GM21423 (cell line): ENCODE measurements at regions not wholly inside any gene's neighbourhood (a gene's known extent, or its start where the extent isn't known, plus 50 kb on each side); places are given as distances from the start of the nearest gene placed in this dataset.

Source experiments
- ATAC-seq: cut with Tn5 transposase; IDR thresholded peaks from one replicate; pipeline ENCODE4 v1.9.1; 2021; ENCODE audit warnings: mild to moderate bottlenecking, moderate library complexity; ENCODE audit not compliant: unreplicated experiment

DNA sequence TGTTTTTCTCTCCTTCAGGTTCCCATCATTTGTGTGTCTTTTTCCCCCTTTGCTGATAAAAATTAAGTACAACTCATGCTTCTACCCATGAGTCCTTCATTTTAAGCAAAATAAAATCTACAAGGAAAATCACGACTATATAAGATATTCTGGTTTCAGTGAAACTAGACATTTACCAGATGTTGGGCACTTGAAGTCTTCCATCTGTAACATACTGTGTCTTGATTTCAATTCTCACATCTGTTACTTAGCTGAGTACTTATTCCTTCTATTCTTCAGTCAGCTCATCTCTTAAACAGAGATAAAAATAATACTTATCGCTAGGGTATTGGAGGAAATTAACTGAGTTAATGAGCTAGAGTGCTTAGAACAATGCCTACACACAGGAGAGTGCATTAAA lies 893.0 kb upstream of the SOX9 start:
- no peak for ATAC-seq

DNA sequence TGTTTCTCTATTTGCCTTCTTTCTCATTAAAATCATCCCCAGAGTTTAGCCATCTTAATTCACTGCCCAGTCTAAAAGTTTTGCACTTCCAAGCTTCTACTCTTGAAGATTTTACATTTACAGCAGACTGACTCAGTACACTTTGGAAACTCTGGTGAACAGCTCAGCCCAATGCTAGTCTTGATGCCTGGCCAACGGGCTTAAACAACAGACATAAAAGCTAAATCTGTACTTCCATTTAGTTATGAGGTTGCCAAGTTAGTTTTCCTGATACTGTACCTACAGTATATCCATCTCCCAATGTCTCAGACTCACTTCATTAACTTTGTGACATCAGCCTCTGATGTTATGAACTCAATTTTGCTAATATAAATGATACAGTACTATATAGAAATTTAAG lies 891.8 kb upstream of the SOX9 start:
- no peak for ATAC-seq

DNA sequence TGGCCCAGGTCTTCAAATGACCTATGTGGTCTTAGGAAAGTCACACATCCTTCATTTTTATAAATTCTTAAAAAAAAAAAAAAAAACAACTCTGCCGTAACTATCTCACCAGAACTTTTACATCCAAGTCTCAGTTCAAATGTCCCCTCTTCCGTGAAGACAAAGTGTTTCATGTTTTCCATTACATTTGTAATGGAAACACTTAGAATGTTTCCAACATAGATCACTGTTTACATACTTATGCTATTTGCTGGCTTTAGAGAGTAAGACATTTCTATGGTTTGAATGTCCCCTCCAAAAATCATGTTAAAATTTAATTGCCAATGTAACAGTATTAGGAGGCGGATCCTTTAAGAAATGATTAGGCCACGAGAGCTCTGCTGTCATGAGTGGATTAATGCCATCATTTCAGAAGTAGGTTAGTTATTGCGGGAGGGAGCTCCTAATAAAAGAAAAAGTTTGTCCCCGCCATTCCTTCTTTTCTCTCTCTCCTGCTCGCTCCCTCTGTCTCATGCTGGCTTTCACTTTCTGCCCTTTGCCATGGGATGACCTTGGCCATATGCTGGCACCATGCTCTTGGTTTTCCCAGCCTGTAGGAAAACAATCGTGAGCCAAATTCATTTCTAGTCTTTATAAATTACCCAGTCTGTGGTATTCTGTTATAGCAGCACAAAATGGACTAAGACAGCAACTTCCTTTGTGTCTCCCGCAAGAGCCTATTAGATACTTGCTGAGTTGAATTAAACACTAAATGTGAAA lies 887.8 kb upstream of the SOX9 start:
- ATAC-seq, result no peak

DNA sequence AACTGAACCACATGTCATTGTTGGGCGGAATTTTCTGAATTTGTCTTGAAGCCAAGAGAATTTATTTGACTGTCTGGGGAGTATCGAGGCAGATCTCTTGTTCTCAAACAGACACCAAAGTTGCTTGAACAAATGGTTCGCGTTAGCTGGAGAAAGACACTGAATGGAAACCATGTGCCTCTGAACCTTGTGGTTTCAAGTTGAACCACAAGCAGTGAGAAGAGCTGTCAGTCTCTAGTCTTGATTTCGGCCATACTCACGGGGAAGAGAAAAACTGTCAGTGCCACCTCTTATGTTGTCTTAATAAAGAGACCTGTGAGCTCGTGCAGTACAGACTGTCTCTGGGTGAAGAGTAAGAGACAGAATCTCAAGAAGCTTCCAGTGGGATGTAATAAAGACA lies 886.5 kb upstream of the SOX9 start:
- no peak for ATAC-seq

DNA sequence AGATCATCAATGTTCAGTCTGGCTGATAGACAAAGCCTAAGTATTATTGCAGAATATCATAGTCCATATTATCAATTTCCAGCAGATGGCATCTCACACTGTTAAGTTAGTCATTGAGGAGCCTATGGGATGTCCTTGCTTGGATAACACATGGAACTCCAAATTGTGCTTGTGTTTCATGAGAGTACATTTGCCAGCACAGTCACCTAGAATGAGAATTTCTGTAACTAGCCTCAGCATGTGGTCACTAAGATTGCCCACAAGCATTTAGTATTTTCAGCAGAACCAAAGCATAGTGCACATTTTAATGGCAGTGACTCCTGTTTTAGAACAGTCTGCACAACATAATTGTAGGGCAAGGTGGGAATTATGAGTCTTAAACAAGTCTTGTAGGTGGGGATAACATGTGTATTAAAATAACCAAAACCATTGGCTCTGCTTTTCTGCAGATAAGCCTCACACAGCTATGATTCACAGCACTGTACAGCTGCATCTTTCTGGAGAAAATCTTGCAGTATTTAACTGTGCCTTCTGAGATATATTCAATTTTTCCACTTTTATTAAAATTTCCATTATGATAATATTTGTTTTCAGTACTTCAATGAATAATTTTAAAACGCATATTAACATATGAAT lies 882.8 kb upstream of the SOX9 start:
- ATAC-seq, result no peak

DNA sequence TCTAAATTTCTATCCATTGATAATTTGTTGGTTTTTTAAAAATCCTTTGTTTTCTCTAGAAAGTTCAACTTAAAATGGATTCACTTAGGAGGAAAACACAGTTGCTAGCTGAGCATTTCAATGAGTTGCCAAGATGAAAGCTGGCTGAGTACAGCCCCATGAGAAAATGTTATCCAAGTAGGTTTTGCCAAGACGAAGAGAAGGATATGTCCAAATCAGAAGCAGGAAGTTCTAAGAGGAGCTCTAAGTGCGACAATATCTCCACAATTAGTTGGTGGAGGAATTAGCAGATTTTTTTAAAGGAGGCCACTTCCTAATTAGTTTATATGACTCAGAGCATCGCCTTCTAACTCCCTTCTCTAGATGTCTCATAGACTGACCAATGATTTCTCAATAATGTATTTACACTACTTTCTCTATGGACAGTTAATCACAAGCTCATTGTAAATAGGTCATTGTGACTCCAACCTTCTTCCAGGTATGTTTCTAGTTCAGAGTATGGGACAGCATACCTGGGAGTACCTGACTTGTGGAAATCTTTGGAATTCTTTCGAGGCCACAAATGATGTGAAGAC lies 873.3 kb upstream of the SOX9 start:
- no peak for ATAC-seq

DNA sequence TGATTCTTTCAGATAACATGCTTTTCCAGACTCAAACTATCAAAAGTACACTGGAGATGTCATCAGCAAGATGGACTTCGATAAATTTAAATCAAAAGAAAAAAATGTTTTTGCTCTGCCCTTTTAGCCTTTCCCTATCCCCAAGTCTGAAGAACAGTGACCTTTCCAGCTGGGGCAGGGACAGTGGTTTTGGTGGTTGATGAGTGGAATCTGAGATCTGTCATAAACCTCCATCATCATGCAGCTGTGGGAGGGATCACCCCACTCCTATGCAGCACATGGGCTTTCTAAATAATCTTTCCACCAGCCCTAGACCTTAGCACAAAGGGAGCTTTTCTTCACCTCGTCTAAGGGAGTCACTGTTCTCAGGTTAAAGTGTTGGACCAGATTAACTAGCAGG lies 869.5 kb upstream of the SOX9 start:
- ATAC-seq, result no peak

DNA sequence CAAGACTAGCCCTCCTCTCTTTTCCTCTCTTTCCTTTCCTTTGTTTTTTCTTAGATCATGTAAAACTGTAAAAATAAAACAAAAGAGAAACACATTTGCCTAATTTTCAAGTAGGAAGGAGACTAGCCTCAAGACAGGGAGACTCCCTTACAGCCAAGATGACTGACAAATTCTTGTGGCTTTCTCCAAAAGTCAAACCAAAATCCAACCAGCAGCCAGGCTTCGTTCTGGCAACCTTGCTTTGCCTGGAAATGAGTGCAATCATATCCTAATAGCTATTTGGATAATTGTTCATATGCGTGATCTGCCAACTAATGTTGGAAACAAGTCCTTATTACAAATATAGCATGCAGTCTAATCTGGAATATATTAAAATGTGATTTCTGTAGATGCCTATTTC lies 868.9 kb upstream of the SOX9 start:
- no peak for ATAC-seq

DNA sequence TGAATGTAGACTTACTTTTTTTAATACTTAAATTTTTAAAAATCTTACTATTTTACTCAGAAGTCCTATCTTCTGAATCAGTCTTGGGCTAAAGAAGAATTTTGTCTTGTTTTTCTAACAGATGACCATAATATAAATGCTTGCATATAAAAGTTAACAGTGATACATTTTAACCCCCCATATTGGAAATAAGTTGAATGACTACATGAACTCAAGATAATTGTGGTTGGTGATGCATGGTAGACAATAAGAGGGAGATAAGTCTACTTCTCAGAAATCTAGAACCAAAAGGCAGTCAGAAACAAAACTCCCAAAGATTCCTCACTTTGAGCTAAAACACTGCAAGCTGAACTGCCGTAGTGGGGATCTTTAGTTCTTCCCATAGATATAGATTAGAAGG lies 868.4 kb upstream of the SOX9 start:
- no peak for ATAC-seq

DNA sequence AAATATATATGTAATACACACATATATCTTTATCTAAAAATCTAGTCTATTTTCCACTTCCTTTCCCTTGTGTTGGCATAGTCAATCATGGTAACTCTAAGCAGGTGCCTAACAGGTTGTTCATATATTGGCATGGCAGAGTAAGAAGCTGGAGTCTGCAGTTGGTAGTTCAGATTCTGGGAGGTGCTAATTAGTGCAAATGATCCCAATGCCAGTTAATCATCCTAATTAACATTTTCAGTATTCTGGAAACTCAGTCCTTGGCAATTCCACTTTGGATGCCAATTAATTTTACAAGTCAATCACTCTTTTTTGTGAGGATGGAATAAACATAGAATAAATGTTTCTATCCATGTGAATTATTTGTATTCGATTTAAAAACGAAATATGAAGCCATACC lies 863.7 kb upstream of the SOX9 start:
- ATAC-seq, result no peak

DNA sequence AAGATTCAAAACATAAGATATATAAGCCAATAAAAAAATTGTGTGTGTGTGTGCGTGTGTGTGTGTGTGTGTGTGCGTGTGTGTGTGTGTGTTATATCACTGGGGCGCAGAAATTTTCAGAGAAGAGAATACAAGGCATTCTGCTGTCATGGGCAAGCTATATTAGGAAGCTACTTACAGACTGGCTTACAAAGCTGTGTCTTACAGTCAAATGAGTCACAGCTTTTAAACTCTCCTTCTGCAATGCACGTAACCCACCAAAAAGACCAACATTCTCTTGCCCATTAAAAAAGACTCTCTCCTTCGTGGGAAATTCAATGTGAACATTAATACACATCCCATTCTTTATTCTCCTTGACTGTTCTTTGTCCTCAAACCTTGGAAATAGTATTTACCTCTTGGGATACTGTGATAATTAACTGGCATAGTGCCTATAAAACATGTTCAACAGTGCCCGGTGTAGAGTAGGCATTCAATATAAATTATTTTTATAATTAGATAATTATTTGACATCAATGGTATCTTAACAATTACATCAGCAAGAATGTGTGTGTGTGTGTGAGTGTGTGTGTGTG lies 860.4 kb upstream of the SOX9 start:
- no peak for ATAC-seq

DNA sequence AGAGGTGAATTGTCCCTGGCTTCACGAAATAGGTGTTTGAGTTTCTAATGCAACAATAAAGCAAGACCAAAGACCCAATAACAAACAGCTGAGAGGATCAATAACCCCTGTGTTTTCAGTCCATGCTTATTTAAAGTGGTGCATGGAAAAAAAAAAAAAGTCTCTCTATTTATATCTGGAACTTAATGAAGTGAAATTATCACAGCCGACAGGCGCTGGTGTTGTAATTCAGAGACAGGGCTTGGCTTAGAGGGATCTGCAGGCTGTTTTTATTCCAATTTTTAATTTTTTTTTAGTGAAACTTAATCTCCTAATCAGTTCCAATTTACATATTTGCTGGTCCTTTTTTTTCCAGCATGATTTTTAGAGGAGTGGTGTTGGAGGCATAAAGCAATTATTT lies 858.2 kb upstream of the SOX9 start:
- ATAC-seq, result no peak

DNA sequence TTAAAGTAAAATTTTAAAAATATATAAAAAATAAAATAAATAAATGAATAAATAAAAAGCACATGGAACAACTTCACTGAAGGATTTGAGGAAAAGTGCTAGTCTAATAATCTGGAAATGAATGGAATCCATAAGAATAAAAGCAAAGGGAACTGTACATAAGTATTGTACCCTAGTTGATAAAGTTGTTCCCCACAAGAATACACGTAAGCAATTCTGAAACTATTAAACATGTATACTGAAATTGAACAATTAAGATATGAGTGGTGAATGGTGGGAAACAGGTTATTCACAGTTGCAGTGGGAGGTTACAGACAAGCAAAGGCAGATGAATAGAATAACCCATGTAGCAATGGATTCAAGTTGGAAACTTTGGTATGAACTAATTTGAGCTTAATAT lies 853.2 kb upstream of the SOX9 start:
- ATAC-seq, result no peak

DNA sequence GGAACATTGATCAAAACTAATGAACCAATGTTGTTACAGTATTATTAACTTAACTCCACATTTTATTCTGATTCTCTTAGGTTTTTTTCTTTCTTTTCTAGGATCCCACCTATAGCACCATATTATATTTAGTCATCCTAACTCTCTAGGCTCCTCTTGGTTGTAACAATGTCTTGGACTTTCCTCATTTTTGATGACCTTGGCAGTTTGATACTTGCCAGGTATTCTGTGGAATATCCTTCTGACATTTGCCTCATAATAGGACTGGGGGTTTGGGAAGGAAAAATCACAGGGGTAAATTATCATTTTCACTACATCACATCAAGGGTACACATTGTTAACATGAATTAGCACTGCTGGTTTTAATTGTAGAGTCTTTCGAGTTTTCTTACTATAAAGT lies 851.6 kb upstream of the SOX9 start:
- ATAC-seq, result no peak

DNA sequence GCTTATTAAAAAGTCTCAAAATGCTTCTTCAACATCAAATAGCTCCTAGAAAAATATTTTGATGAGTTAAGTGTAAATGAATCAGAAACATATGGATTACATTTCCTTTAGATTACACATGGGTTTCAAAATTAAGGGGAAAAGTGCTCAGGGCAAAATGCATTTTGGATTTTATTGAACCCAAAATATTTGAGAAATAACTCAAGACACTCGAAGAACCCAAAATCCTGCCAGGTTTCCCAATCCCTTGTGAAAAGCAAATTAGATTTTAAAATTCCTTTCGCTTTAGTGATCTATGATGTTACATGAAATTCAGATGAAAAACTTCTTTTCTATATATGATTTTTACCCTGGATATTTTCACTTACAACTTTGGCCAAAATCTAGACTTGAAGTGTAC lies 847.4 kb upstream of the SOX9 start:
- no peak for ATAC-seq

DNA sequence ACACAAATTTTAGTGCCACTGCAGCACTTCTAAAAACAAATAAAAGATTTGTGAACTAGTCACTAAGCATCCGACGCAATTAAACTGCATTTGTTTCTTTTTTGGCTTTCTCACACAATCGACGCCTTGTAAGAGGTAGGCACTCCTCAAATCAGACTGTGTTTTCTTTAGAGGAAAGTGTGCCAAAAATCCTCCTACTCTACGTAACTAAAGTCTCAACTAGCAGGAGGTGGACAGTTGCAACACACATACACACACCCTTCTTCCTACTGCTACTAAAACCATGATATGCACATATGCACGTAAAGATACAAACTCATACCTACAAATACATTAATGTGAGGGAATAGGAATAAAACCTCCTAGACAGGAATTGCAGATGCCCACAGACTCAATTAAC lies 844.7 kb upstream of the SOX9 start:
- no peak for ATAC-seq

DNA sequence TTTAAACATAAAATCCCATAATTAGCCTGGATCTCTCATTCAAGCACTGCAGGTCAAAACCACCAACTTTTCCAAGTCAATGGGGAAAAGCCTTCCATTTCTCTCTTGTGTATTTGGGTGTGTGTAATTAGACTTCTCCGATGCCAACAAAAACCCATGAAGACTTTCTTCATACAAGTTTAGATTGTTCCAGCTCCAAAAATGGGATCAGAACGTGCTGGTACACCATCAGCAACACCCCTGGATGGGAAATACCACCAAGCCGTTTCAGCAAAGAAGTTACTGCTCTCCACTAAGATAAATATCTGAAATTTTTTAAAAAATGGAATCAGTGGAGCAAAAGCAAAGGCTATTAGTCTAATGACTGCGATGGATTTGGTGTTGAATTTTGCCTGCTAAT lies 837.3 kb upstream of the SOX9 start:
- no peak for ATAC-seq

DNA sequence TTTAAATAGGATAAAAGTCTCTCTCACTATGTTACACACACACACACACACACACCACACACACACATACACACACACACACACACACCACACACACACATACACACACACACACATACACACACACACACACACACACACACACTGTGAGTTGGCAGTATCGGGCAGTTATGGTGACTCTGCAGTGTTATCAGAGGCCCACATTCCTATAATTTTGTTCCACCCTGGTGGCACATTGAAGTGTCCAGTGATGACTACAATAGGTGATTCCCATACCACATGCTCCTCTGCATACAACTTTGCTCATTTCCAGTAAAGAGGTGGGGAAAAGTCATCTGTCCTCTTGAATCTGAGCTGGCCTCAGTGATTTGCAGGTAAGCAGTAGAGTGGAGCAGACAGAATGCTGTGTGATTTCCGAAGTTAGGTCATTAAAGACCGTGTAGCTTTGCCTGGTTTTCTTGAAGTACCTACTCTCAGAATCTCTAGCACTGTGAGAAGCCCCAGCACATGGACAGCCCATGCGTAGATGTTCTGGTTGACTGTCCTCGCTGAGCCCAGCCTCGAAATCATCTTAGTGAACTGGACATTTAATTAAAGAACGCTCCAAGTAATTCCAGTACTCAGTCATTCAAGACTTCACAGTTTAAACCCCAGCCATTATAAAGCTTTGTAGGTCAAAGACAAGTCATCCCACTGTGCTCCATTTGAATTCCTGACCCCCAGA lies 836.6 kb upstream of the SOX9 start:
- ATAC-seq, result no peak

DNA sequence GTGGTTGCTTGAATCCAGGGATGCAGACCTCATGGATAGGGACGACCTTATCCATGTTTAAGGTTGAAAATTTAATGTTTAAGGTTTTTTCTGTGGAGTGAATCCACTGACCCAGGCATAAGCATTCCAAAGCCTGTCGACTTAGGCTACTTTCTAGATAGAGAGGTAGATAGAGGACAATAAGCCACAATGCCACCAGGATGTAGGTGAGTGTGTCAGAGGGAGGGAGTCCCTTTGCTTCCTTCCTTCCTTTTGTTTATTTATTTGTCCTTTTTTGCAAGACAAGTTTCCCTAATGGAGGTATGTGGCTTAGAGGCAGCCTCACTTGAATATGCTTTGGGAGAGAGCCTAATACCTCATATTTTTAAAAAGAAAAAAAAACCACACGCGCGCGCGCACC lies 834.2 kb upstream of the SOX9 start:
- no peak for ATAC-seq

DNA sequence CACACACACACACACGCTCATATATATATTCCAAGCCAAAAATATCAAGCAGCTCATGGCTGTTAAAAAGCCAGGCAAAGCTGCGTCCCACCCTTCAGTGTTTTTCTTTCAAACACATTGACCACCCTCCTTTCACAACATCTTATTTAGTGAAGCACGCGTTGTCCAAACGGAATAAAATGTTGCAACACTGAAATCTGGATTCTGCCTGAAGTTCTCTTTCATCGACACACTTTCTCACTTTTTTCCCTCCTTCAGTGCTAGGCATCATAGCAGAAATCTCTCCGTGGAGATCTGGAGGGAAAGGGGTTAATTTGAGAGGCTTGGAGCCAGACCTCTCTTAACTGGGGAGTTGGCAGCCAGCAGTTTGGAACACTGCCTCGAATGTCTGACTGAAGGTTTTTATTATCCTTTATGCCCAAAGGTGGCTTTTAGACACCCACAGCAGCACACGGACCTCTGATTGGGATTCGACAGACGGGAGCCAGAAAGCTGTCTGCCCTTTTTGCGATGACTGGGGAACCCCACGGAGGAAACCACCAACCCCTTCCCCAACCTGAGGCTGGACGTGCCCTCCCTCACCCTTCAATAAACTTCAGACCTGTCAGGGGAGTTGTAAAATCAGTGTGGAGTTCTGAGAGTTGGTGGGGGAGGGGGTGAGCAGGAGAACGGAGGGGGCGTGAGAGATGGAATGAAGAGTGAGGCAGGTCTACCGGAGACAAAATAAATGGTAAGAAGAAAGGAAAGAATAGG lies 833.6 kb upstream of the SOX9 start:
- ATAC-seq, result no peak

DNA sequence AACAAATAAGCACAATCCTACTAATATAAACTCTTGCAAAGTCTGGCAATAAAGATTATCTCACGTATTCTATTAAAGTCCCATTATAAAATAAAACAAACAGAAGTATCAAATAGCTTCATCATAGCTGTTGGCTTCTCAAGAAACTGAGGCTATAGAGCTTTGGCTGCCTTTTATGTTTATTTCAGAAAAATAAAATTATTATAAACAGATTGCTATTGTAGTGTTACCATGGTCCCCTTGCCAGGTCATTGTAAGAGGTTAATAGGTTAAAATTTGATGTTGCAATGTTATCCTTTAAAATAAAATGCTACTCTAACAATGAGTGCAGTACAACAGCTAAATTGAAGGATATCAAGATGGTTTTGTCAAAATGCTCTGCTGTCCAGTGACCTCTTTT lies 828.8 kb upstream of the SOX9 start:
- ATAC-seq, result no peak
